ENCODE measurements at regions not wholly inside any gene's neighbourhood (a gene's known extent, or its start where the extent isn't known, plus 50 kb on each side); places are given as distances from the start of the nearest gene placed in this dataset.

GRCh38 chr13:26867451-26868091 lies 107.0 kb upstream of the GPR12 start:
- no peak for TF ChIP-seq POLR2AphosphoS5 (IDR thresholded peaks at IDR 0.05; ENCODE audit: low read depth, low read length)
- TF ChIP-seq POLR2A (IDR thresholded peaks at IDR 0.05; ENCODE audit: low read depth, low read length), result no peak

Measured in GM12892 (cell line).